Subcutaneous abdominal adipose tissue (tissue), 5 donors: ENCODE measurements at regions not wholly inside any gene's neighbourhood (a gene's known extent, or its start where the extent isn't known, plus 50 kb on each side); places are given as distances from the start of the nearest gene placed in this dataset.
"Not testable (repeated sequence)": the region's sequence is repeated elsewhere in the genome, so short reads cannot be mapped to it uniquely, and the experiment has no call there.

ENCODE experiments used
- H3K27ac ChIP-seq: one replicate; pipeline ENCODE4 v1.7.0; 2013; ENCODE audit warnings: low read depth, mild to moderate bottlenecking, inconsistent platforms, low read length, moderate library complexity
- H3K27me3 ChIP-seq, 5 donors: one replicate each; pipeline ENCODE4 v1.7.0; 2013; ENCODE audit warnings: low read length in 5 of 5, inconsistent platforms in 1 of 5; ENCODE audit not compliant: control insufficient read depth in 5 of 5, insufficient read depth in 4 of 5
- H3K36me3 ChIP-seq, 5 donors: one replicate each; pipeline ENCODE4 v1.7.0; 2013; ENCODE audit warnings: low read length in 5 of 5; ENCODE audit not compliant: control insufficient read depth in 5 of 5, insufficient read depth in 5 of 5
- H3K4me1 ChIP-seq, 5 donors: one replicate each; pipeline ENCODE4 v1.7.0; 2013; ENCODE audit warnings: low read length in 5 of 5, mild to moderate bottlenecking in 3 of 5, moderate library complexity in 1 of 5; ENCODE audit not compliant: control insufficient read depth in 5 of 5, insufficient read depth in 5 of 5
- H3K4me3 ChIP-seq, 5 donors: one replicate each; pipeline ENCODE4 v1.7.0; 2013; ENCODE audit warnings: low read length in 5 of 5, low read depth in 1 of 5
- H3K9ac ChIP-seq, 5 donors: one replicate each; pipeline ENCODE4 v1.7.0; 2013; ENCODE audit warnings: low read length in 5 of 5, mild to moderate bottlenecking in 4 of 5, moderate library complexity in 3 of 5
- H3K9me3 ChIP-seq, 5 donors: one replicate each; pipeline ENCODE4 v1.7.0; 2013; ENCODE audit warnings: low read length in 5 of 5; ENCODE audit not compliant: control insufficient read depth in 5 of 5
- donor health status: healthy.
- donor health status: healthy.
- donor health status: healthy.
- donor health status: healthy.
- donor health status: healthy.

DNA sequence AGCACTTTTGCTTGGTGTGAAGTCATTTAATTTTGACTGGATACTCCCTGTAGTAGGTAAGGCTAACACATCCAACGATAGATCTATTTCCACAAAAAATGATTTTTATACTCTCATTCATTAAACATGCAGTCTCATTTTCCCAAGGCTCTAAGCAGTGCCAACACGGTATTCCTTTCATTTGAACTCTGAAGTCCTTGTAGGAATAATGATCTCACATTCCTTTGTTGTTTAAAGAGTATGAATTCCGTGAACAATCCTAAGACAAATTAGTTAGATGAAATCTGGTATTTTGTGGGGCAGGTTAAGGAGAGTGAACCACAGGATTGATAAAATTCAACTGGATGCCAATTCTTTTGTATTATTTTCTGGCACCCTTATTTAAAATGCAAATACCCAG lies 66.6 kb downstream of the LACC1 start:
- H3K27me3 ChIP-seq: peaks cover 0 to 5% (median 5%) of the 10 kb centered on the region in 5 donors
- no peak overlapping the region for H3K9ac ChIP-seq
- H3K36me3 ChIP-seq: no peaks in the 10 kb centered on the region
- H3K4me1 ChIP-seq: no peaks in the 10 kb centered on the region
- no peak overlapping the region for H3K4me3 ChIP-seq
- peaks cover 0 to 6% (median 3%) of the 10 kb centered on the region in 5 donors for H3K9me3 ChIP-seq
- H3K27ac ChIP-seq: no peak overlapping the region

DNA sequence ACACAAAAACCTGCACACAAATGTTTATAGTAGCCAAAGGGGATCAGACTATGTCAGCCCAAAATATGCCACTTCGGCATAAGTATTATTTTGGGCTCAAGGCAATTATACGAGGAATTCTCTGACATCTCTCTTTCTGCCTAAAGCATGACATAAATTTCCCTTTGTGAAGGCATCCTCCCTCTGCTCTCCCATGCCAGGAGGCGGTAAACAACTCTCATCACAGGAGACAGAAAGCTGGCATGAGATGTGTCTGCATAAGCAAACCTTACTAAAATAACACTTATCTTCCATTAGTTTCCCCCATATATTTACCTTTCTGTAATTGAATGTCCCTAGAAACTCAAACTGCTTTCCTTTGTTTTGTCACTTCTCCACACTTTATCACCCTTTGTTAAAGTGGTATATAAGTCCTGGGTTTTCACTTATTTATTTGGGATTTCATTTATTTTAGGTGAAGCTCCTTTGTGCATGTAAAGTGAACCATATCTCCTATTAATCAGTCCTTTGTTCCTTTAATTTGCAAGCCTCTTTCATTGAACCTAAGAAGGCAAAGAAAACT lies 68.3 kb downstream of the LACC1 start:
- Histone ChIP-seq H3K27me3 (peaks cover 0 to 4% (median 0%) of the 10 kb centered on the region in 5 donors), H3K4me3 (no peak overlapping the region), H3K27ac (no peak overlapping the region), H3K36me3 (no peaks in the 10 kb centered on the region), H3K9me3 (peaks cover 0 to 6% (median 3%) of the 10 kb centered on the region in 5 donors), H3K9ac (no peak overlapping the region), H3K4me1 (no peaks in the 10 kb centered on the region)

DNA sequence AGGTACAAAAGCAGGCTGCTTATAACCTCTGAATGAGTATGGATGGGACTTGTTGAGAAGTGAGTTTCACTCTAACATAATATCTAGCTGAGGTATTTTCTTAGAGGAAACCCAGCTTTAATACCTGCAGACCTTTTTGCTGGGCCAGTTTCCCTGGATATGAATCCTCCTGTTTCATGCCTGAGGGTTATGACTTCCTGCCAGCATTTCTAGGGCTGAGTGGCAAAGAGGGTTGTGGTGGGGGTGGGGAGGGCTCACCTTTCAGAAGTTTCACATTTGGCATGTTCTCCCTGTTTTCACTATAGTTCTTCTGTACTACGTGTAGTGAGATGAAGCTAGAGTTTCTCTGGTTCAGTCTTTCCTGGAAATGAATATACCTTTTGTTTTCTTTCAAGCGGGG lies 73.7 kb downstream of the LACC1 start:
- Histone ChIP-seq H3K36me3 (no peaks in the 10 kb centered on the region), H3K4me1 (no peaks in the 10 kb centered on the region), H3K4me3 (no peak overlapping the region), H3K9me3 (no peaks in the 10 kb centered on the region), H3K27me3 (peaks cover 0 to 2% (median 0%) of the 10 kb centered on the region in 5 donors), H3K9ac (no peak overlapping the region), H3K27ac (no peak overlapping the region)

DNA sequence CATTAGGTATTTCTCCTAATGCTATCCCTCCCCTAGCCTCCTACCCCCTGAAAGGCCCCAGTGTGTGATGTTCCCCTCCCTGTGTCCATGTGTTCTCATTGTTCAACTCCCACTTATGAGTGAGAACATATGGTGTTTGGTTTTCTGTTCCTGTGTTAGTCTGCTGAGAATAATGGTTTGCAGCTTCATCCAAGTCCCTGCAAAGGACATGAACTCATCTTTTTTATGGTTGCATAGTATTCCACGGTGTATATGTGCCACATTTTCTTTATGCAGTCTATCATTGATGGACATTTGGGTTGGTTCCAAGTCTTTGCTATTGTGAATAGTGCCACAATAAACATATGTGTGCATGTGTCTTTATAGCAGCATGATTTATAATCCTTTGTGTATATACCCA lies 77.3 kb downstream of the LACC1 start:
- not testable (repeated sequence) for H3K27ac ChIP-seq, H3K4me3 ChIP-seq

DNA sequence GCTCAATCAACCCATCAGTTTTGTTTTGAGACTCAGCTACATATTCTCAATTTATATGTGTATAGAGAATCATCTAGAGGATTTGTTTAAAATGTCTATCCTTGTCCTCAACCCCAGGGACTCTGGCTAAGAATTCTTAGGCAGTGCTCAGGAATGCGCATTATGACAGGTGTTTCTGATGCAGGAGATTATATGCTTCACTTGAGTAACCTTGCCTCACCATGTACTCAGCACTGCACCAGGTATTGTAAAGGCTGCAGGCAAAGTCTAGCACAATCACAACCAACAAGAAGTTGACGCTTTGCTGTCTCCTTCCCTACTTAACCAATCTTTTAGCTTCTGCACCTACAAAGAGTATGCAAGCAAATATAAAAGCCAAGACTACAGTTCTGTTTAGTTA lies 79.6 kb downstream of the LACC1 start:
- H3K36me3 ChIP-seq: no peaks in the 10 kb centered on the region
- H3K4me3 ChIP-seq: no peak overlapping the region
- H3K9me3 ChIP-seq: no peaks in the 10 kb centered on the region
- peaks cover 0 to 2% (median 0%) of the 10 kb centered on the region in 5 donors for H3K27me3 ChIP-seq
- no peak overlapping the region for H3K27ac ChIP-seq
- no peak overlapping the region for H3K9ac ChIP-seq
- H3K4me1 ChIP-seq: no peaks in the 10 kb centered on the region

More for the DNA sequence above, 77.3 kb downstream of the LACC1 start:
- H3K36me3 ChIP-seq, H3K9ac ChIP-seq, H3K27me3 ChIP-seq, H3K4me1 ChIP-seq, H3K9me3 ChIP-seq: not testable (repeated sequence)

DNA sequence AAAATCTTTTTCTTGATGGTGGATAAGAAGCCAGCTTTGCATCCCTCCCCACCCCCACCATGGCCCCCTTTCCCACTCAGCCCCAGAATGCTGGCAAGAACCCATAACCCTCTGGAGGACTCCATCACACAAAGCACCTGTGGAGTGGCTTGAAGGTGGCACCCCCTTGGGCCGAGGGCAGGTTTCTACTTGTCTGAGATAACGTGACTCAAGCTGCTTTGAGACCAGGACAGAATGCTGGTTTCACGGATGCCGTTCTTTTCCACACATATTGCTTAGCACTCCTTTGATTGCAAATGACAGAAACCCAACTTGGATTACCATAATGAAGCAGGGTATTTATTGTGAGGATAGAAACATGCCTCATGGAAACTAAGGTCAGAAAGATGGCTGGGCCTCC lies 82.2 kb downstream of the LACC1 start:
- H3K4me1 ChIP-seq: no peaks in the 10 kb centered on the region
- H3K36me3 ChIP-seq: no peaks in the 10 kb centered on the region
- no peaks in the 10 kb centered on the region for H3K27me3 ChIP-seq
- no peak overlapping the region for H3K27ac ChIP-seq
- no peak overlapping the region for H3K9ac ChIP-seq
- H3K4me3 ChIP-seq: no peak overlapping the region
- H3K9me3 ChIP-seq: no peaks in the 10 kb centered on the region

DNA sequence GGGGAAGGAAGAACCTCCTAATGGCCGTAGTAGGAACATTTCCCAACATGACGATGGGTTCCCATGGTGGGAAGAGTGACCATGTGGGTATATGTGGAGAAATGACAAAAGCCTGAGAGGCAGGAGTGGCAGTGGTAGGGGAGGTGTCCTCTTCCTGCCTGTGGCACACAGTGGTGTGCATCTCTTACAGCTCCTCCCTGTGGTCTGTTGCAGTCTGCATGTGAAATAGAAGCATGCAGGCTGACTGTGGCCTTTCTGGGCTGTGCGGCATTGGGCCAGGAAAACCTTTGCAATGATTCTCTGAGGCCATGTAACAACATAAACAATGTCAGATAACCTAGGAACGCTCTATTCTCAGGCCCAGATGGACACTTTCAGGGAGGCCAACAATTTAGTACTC lies 84.0 kb downstream of the LACC1 start:
- Histone ChIP-seq H3K27me3 (no peaks in the 10 kb centered on the region), H3K36me3 (no peaks in the 10 kb centered on the region), H3K9me3 (no peaks in the 10 kb centered on the region), H3K4me1 (no peaks in the 10 kb centered on the region), H3K4me3 (no peak overlapping the region), H3K27ac (no peak overlapping the region), H3K9ac (no peak overlapping the region)

DNA sequence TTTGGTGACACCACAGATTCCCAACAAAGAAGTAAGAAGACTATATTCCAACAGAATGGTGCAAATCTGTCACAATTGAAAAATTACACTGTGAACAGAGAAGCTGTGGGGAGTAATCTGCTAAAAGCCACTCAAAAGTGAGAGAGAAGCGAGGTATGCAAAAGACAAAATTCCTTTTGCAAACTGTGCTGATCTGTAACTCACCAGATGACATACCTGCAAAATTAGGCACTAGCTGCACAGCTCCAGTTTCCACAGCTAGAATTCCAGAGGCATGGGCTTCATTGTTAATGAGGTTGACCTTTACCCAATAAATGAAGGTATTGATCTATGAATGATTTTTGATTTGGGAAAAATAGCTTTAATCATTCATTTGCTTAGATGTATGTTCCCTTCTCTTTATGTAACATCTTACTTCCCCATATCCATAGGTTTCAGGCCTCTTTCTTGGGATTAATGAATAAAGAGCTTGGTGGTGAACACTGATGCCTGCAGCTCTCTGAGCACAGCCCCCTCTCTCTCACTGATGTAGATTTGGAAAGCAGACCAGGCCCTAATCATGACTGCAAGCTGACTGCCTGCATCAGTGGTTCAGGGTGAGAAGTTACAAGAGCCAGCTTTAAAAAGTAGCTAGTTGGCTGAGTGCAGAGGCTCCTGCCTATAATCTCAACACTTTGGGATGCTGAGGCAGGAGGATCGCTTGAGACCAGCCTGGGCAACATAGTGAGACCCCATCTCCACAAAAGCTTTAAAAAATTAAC lies 85.2 kb downstream of the LACC1 start:
- Histone ChIP-seq H3K36me3 (no peaks in the 10 kb centered on the region), H3K27me3 (no peaks in the 10 kb centered on the region), H3K9me3 (no peaks in the 10 kb centered on the region), H3K4me1 (no peaks in the 10 kb centered on the region), H3K9ac (no peak overlapping the region), H3K27ac (no peak overlapping the region), H3K4me3 (no peak overlapping the region)

DNA sequence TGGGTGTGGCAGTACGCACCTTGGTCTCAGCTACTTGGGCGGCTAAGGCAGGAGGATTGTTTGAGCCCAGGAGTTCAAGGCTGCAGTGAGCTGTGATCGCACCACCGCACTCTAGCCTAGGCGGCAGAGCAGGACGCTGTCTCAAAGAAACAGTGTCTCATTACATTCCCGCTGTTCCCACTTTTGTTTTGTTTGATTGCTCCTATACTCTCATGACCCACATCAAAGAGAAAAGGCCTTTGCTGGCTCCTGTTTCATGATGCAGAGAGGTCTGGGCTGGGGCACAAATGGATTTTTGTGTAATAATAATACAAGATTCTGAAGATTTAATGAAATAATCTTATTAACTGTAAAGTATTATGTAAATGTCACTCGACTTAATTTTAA lies 85.7 kb downstream of the LACC1 start:
- no peaks in the 10 kb centered on the region for H3K4me1 ChIP-seq
- no peak overlapping the region for H3K4me3 ChIP-seq
- no peak overlapping the region for H3K9ac ChIP-seq
- H3K9me3 ChIP-seq: no peaks in the 10 kb centered on the region
- H3K27ac ChIP-seq: no peak overlapping the region
- H3K27me3 ChIP-seq: no peaks in the 10 kb centered on the region
- no peaks in the 10 kb centered on the region for H3K36me3 ChIP-seq

DNA sequence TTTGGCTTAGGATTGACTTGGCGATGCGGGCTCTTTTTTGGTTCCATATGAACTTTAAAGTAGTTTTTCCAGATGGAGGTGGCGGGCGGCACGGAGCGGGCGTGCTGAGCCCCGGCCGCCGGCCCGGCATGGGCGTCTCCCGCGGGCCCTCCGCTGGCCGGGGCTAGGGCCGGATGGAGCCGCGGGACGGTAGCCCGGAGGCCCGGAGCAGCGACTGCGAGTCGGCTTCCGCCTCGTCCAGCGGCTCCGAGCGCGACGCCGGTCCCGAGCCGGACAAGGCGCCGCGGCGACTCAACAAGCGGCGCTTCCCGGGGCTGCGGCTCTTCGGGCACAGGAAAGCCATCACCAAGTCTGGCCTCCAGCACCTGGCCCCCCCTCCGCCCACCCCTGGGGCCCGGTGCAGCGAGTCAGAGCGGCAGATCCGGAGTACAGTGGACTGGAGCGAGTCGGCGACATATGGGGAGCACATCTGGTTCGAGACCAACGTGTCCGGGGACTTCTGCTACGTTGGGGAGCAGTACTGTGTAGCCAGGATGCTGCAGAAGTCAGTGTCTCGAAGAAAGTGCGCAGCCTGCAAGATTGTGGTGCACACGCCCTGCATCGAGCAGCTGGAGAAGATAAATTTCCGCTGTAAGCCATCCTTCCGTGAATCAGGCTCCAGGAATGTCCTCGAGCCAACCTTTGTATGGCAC lies 88.7 kb downstream of the LACC1 start:
- H3K9me3 ChIP-seq, H3K27me3 ChIP-seq, H3K36me3 ChIP-seq, H3K27ac ChIP-seq, H3K9ac ChIP-seq, H3K4me1 ChIP-seq, H3K4me3 ChIP-seq: not testable (repeated sequence)
